Fibroblast of villous mesenchyme (primary cell): ENCODE measurements at regions not wholly inside any gene's neighbourhood (a gene's known extent, or its start where the extent isn't known, plus 50 kb on each side); places are given as distances from the start of the nearest gene placed in this dataset.

Experiments used
- DNase-seq: peaks from one replicate; pipeline ENCODE4 v3.0.0-alpha.2; 2010; ENCODE audit warnings: low read depth
- H3K4me3 ChIP-seq: 2 replicates; pipeline ENCODE4 v1.5.1; 2011; ENCODE audit warnings: low read depth, mild to moderate bottlenecking, low read length
- TF ChIP-seq, protein P1 (sequence below): IDR thresholded peaks from 2 replicates; pipeline ENCODE4 v1.5.1; 2012; ENCODE audit warnings: low read depth, mild to moderate bottlenecking, low read length; ENCODE audit not compliant: insufficient read depth

DNA sequence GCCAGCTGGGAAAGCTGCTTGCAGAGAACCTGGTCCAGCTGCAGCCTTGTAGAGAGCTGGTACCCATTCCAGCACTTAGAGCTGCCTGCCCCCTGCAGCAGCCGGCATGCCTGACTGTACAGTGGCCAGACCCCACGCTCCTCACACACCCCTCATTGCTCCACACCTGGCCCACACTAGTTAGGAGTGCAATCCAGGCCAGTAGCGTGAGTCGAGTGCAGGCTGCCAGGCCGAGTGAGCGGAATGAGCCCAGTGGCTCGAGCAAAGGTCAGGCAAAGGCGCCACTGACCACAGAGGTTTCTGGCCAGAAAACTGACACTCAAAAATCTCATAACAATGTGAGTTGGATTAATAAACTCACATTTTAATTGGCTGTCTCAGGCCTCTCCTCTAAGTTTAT is 921.7 kb upstream of the KCND2 start:
- no peak overlapping the region for H3K4me3 ChIP-seq
- TF ChIP-seq, protein P1, sequence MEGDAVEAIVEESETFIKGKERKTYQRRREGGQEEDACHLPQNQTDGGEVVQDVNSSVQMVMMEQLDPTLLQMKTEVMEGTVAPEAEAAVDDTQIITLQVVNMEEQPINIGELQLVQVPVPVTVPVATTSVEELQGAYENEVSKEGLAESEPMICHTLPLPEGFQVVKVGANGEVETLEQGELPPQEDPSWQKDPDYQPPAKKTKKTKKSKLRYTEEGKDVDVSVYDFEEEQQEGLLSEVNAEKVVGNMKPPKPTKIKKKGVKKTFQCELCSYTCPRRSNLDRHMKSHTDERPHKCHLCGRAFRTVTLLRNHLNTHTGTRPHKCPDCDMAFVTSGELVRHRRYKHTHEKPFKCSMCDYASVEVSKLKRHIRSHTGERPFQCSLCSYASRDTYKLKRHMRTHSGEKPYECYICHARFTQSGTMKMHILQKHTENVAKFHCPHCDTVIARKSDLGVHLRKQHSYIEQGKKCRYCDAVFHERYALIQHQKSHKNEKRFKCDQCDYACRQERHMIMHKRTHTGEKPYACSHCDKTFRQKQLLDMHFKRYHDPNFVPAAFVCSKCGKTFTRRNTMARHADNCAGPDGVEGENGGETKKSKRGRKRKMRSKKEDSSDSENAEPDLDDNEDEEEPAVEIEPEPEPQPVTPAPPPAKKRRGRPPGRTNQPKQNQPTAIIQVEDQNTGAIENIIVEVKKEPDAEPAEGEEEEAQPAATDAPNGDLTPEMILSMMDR = no peak
- no peak for DNase-seq

DNA sequence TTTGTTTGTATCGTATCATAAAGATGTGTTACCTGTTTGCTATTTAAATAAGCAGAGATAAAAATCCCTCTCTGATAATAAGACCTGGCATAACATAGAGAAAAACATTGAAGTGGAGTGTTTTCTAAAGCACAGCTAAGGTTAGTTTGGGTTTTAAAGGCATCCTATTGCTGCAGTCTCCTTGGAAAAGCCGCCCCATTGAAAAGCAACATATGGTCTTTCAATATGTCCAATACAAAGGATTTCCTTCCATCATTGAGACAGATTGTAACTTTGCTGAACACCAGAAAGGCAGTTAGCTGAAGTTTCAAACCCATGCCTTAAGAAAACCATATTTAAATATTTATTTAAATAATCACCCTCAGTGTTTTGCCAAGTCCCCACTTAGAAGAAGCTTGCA is 898.5 kb upstream of the KCND2 start:
- no peak overlapping the region for H3K4me3 ChIP-seq
- no peak for DNase-seq
- TF ChIP-seq, protein P1 = no peak

DNA sequence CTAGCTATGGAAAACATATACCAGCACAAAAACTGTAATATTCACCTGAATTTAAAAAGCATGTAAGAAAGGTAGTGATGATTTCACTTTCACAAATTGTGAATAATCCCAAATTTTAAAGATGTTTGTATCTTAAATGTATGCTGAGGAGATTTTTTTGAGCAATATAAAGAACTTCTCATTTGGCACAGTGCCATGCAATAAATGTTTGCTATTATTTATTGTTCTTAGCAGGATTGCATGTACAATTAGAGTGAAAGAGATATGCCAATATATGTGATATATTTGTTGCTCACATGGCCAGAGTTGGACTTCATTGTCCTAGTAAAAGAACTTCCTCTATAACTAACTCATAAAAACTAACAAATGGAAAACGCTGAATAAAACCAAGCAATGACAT is 895.1 kb upstream of the KCND2 start:
- TF ChIP-seq, protein P1 = no peak
- no peak overlapping the region for H3K4me3 ChIP-seq
- no peak for DNase-seq

DNA sequence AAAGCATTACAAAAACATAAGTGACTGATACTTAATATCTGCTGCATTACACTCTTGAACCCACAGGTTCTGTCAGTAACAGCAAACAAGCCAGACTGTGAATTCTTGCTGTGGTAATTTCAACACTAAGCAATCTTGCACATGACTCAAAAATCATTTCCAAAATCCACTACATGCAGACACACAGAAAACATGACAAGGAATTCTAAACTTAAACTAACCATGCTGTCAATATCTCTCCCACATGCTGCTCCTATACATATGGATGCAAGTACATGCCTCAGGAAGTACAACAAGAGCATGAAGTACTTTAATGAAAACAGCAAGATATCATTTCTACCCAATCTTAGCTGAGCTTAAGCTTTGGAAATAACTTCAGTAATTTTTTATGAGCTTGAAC is 890.2 kb upstream of the KCND2 start:
- DNase-seq = no peak
- H3K4me3 ChIP-seq = no peak overlapping the region
- TF ChIP-seq, protein P1 = no peak

DNA sequence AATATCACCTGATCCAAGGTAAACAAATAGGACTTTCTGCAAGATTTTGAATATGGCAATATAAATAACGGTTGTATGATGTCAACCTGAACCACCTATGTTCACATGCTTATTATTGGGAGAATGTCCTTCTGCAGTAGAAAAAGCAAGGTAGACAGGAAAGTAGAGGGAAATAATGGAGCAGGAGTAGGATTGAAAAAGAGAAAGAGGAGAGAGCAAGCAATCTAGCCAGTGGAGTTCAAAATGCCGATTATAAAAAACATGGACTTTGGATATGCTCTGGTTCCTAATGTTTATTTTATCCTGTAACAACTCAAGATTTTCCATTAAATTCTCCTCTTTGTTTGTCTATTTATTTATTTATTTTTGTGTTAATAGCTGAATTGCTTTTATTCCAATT is 878.0 kb upstream of the KCND2 start:
- no peak for DNase-seq
- TF ChIP-seq, protein P1 = no peak
- no peak overlapping the region for H3K4me3 ChIP-seq

DNA sequence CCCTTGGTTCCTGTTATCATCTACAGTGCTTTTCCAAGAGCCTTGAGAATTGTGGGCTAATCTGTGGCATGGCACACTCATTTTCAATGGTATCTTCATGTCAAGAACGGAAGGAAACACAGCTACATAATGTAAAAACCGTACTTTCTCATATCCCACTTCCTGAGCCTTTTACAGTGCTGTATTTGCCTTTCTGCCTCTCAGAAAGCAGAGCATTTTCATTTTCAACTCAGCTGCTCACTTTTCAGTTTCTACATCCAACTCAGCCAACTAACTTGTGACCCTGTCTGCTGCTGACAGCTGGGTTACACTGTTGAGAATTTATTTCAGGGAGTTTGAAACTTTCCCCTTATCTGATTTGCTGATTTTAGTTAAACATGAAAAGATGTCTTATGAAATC is 875.8 kb upstream of the KCND2 start:
- no peak for DNase-seq
- H3K4me3 ChIP-seq = no peak overlapping the region
- TF ChIP-seq, protein P1 = no peak

DNA sequence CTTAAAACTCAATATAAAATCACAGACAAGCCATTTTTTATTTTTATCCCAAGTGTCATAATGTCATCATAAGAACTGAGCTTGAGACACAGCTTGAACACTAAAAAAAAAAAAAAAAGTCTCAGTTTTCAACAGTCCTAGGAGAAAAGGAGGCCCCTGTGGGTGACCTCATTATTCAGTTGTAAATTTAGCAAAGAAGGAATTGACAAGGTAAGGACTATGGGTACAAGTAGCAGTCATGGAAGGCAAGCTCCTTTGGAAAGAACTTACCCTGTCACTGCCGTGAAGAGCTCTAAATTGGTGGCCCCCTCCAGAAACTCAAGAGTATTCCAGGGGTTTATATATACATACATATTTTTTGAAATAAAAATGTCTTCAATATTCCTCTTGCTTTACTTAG is 864.4 kb upstream of the KCND2 start:
- TF ChIP-seq, protein P1 = no peak
- no peak overlapping the region for H3K4me3 ChIP-seq
- DNase-seq = no peak
